ENCODE measurements at regions not wholly inside any gene's neighbourhood (a gene's known extent, or its start where the extent isn't known, plus 50 kb on each side); places are given as distances from the start of the nearest gene placed in this dataset.
"Not testable (repeated sequence)": the region's sequence is repeated elsewhere in the genome, so short reads cannot be mapped to it uniquely, and the experiment has no call there.

DNA sequence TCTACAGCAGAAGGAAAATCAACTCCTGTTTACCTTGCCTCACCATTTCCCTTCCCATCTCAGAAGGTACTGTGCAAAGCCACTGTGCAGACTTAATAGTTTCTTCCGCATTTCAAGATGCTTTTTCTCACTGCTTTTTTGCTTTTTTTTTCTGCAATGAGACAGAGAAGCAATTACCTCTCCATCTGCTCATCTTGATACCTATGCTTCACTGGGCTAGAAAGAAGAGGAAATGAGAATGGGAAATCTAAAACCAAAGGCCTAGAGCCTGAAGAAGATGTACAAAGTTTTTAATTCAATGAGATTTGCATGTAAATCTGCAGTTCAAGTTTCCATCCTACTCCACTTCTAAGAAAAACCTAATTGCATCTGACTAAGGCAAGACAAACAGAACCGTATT lies 238.1 kb upstream of the SETMAR start:
- TF ChIP-seq, protein P1, sequence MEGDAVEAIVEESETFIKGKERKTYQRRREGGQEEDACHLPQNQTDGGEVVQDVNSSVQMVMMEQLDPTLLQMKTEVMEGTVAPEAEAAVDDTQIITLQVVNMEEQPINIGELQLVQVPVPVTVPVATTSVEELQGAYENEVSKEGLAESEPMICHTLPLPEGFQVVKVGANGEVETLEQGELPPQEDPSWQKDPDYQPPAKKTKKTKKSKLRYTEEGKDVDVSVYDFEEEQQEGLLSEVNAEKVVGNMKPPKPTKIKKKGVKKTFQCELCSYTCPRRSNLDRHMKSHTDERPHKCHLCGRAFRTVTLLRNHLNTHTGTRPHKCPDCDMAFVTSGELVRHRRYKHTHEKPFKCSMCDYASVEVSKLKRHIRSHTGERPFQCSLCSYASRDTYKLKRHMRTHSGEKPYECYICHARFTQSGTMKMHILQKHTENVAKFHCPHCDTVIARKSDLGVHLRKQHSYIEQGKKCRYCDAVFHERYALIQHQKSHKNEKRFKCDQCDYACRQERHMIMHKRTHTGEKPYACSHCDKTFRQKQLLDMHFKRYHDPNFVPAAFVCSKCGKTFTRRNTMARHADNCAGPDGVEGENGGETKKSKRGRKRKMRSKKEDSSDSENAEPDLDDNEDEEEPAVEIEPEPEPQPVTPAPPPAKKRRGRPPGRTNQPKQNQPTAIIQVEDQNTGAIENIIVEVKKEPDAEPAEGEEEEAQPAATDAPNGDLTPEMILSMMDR (conservative IDR thresholded peaks at IDR 0.05; ENCODE audit: low read depth, low read length), result no peak
- H3K4me3 ChIP-seq (ENCODE audit: low read depth, low read length), result no peak overlapping the region
- DNase-seq (ENCODE audit: low read depth), result no peak

DNA sequence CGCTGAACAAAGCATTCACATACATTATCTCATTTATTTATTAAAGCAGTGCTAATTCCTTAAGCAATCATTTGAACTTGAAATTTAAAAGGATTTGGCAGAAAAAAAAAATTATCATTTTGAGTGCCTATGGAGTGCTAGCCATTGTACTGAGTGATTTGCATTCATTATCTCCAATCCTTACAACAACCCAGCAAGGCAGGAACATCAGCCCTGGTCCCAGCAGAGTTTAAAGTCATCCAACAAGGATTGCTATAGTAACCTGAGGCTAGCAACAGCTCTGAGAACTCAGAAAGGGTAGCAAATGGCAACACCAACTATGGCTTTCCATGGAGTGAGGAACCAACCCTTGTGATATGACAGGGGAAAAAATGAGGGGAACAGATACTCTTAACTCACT lies 237.6 kb upstream of the SETMAR start:
- no peak overlapping the region for H3K4me3 ChIP-seq (ENCODE audit: low read depth, low read length)
- TF ChIP-seq, protein P1 (conservative IDR thresholded peaks at IDR 0.05; ENCODE audit: low read depth, low read length), result no peak
- DNase-seq (ENCODE audit: low read depth), result no peak

DNA sequence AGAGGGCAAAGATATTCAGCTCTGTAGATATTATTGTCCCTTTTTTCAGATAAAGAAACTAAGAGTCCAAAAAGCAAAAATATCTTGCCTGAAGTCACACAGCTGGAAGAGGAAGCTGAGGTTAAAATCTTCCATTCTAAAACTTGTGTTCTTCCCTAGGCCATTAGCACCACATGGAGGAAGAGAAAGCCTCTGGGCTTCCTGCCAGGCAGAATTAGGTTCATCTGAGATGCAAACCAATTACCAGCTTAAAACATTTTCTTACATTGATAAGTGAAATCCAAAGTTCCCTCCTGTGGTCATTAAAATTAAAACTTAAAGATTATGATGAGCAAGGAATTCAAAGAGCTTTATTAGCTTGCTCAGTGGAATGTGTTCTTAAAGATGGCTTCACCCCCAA lies 235.3 kb upstream of the SETMAR start:
- DNase-seq (ENCODE audit: low read depth), result no peak
- TF ChIP-seq, protein P1 (conservative IDR thresholded peaks at IDR 0.05; ENCODE audit: low read depth, low read length), result no peak
- no peak overlapping the region for H3K4me3 ChIP-seq (ENCODE audit: low read depth, low read length)

DNA sequence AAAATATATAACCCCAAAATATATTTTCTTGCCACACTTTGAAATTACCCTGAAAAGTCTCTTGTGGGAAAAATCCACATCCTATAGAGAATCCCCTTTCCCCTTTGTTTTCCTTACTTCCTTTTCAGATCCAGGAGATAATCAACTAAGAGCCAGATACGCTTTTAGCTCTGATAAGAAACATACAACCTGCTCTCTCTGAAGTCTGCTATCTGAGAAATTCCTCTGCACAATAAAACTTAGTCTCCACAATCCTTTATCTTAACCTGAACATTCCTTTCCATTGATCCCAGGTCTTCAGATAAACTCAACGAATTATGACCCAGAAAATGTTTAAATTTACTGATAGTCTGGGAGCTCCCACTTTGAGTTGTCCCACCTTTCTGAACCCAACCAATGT lies 233.4 kb upstream of the SETMAR start:
- H3K4me3 ChIP-seq (ENCODE audit: low read depth, low read length), result no peak overlapping the region
- DNase-seq (ENCODE audit: low read depth), result no peak
- TF ChIP-seq, protein P1 (conservative IDR thresholded peaks at IDR 0.05; ENCODE audit: low read depth, low read length), result no peak

DNA sequence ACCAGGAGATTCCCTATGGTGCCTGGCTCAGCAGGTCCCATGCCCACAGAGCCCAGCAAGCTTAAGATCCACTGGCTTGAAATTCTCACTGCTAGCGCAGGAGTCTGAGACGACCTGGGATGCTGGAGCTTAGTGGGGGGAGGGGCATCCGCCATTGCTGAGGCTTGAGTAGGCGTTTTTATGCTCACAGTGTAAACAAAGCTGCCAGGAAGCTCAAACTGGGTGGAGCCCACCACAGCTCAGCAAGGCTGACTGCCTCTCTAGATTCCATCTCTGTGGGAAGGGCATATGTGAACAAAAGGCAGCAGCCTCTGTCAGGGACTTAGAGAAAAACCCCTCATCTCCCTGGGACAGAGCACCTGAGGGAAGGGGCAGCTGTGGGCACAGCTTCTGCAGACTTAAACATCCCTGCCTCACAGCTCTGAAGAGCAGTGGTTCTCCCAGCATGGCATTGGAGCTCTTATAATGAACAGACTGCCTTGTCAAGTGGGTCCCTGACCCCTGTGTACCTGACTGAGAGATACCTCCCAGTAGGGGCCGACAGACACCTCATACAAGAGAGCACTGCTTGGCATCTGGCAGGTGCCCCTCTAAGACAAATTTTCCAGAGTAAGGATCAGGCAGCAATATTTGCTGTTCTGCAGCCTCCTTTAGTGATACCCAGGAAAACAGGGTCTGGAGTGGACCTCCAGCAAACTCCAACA lies 231.5 kb upstream of the SETMAR start:
- DNase-seq (ENCODE audit: low read depth), result no peak
- H3K4me3 ChIP-seq (ENCODE audit: low read depth, low read length), result no peak overlapping the region
- TF ChIP-seq, protein P1 (conservative IDR thresholded peaks at IDR 0.05; ENCODE audit: low read depth, low read length), result no peak

DNA sequence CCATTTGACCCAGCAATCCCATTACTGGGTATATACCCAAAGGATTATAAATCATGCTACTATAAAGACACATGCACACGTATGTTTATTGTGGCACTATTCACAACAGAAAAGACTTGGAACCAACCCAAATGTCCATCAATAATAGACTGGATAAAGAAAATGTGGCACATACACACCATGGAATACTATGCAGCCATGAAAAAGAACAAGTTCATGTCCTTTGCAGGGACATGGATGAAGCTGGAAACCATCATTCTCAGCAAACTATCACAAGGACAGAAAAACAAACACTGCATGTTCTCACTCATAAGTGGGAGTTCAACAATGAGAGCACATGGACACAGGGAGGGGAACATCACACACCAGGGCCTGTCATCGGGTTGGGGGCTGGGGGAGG lies 225.9 kb upstream of the SETMAR start:
- not testable (repeated sequence) for H3K4me3 ChIP-seq (ENCODE audit: low read depth, low read length); DNase-seq (ENCODE audit: low read depth)

DNA sequence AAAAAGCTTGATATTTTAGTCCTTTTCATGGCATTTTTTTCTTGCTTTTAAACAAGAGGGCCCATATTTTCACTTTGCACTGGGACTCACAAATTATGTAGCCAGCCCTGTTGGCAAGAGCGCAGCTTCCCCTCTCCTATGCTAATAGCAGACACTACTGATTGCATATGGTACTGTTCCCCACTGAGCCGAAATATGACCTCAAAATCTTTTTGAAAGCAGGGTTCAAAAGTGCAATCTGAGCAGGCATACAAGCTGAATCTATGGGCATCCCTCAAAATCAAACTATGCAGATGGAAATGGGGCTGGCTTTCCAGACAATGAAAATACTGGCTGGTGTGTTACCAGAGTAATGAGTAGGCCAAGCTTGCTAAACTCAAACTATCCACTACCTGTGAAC lies 225.2 kb upstream of the SETMAR start:
- DNase-seq (ENCODE audit: low read depth), result no peak
- TF ChIP-seq, protein P1 (conservative IDR thresholded peaks at IDR 0.05; ENCODE audit: low read depth, low read length), result no peak

More for the DNA sequence above, 225.2 kb upstream of the SETMAR start:
- H3K4me3 ChIP-seq (ENCODE audit: low read depth, low read length), result no peak overlapping the region
